SK-N-SH treated with all-trans-retinoic acid at 6 μM for 48 hours (cell line): ENCODE measurements at regions not wholly inside any gene's neighbourhood (a gene's known extent, or its start where the extent isn't known, plus 50 kb on each side); places are given as distances from the start of the nearest gene placed in this dataset.

Experiments used
- ATAC-seq: fragments of 200-7000 bp; cut with Tn5 transposase; 3 replicates; pipeline ENCODE4 v1.9.1; 2020; ENCODE audit warnings: mild to moderate bottlenecking, moderate library complexity
- ARNTL ChIP-seq: fragments of 450-650 bp; formaldehyde crosslinking; IDR thresholded peaks from 2 replicates; pipeline ENCODE4 v1.5.0; 2020; ENCODE audit warnings: low read depth, mild to moderate bottlenecking, moderate library complexity, borderline replicate concordance
- BACH2 ChIP-seq: fragments of 250-450 bp; sonication (Bioruptor Pico); IDR thresholded peaks from 2 replicates; pipeline ENCODE4 v1.9.0; 2021; ENCODE audit warnings: mild to moderate bottlenecking, borderline replicate concordance
- CSDC2 ChIP-seq: fragments of 250-450 bp; sonication (Bioruptor Pico); IDR thresholded peaks from 2 replicates; pipeline ENCODE4 v1.5.0; 2020; ENCODE audit warnings: mild to moderate bottlenecking, moderate library complexity
- ESRRG ChIP-seq: fragments of 250-450 bp; sonication (Bioruptor Pico); IDR thresholded peaks from 2 replicates; pipeline ENCODE4 v1.6.1; 2021; ENCODE audit warnings: mild to moderate bottlenecking
- GLIS3 ChIP-seq: fragments of 250-450 bp; sonication (Bioruptor Pico); IDR thresholded peaks from 2 replicates; pipeline ENCODE4 v1.5.0; 2020; ENCODE audit warnings: mild to moderate bottlenecking, moderate library complexity
- ISL1 ChIP-seq: fragments of 250-450 bp; sonication (Bioruptor Pico); IDR thresholded peaks from 2 replicates; pipeline ENCODE4 v2.1.2; 2022; ENCODE audit warnings: mild to moderate bottlenecking, moderate library complexity
- OSR1 ChIP-seq: fragments of 250-450 bp; sonication (Bioruptor Pico); IDR thresholded peaks from 2 replicates; pipeline ENCODE4 v1.8.0; 2022; ENCODE audit warnings: moderate library complexity, mild to moderate bottlenecking, inconsistent platforms
- PPARA ChIP-seq: fragments of 250-450 bp; sonication (Bioruptor Pico); IDR thresholded peaks from 2 replicates; pipeline ENCODE4 v1.5.0; 2020; ENCODE audit warnings: mild to moderate bottlenecking, borderline replicate concordance
- RARB ChIP-seq: fragments of 250-450 bp; sonication (Bioruptor Pico); IDR thresholded peaks from 2 replicates; pipeline ENCODE4 v1.8.0; 2021; ENCODE audit warnings: mild to moderate bottlenecking, moderate library complexity
- SNAI2 ChIP-seq: fragments of 250-450 bp; sonication (Bioruptor Pico); IDR thresholded peaks from 2 replicates; pipeline ENCODE4 v1.5.0; 2020; ENCODE audit warnings: mild to moderate bottlenecking, moderate library complexity
- TCF4 ChIP-seq: fragments of 250-450 bp; sonication (Bioruptor Pico); IDR thresholded peaks from 2 replicates; pipeline ENCODE4 v1.8.0; 2021; ENCODE audit warnings: mild to moderate bottlenecking, moderate library complexity, borderline replicate concordance
- TOX ChIP-seq: fragments of 250-450 bp; sonication (Bioruptor Pico); IDR thresholded peaks from 2 replicates; pipeline ENCODE4 v1.8.0; 2021; ENCODE audit warnings: mild to moderate bottlenecking, moderate library complexity, borderline replicate concordance
- ZC3H10 ChIP-seq: fragments of 250-450 bp; sonication (Bioruptor Pico); IDR thresholded peaks from 2 replicates; pipeline ENCODE4 v1.5.1; 2021; ENCODE audit warnings: mild to moderate bottlenecking, moderate library complexity
- ZFP3 ChIP-seq: fragments of 250-450 bp; sonication (Bioruptor Pico); IDR thresholded peaks from 2 replicates; pipeline ENCODE4 v1.5.0; 2020; ENCODE audit warnings: mild to moderate bottlenecking, moderate library complexity
- ZFP30 ChIP-seq: fragments of 450-650 bp; formaldehyde crosslinking; IDR thresholded peaks from 2 replicates; pipeline ENCODE4 v1.5.0; 2022; ENCODE audit warnings: mild to moderate bottlenecking, moderate library complexity
- ZNF565 ChIP-seq: fragments of 450-650 bp; formaldehyde crosslinking; conservative IDR thresholded peaks from 2 replicates; pipeline ENCODE4 v1.5.0; 2020; ENCODE audit warnings: low read depth, mild to moderate bottlenecking, moderate library complexity
- ZNF70 ChIP-seq: fragments of 450-650 bp; formaldehyde crosslinking; IDR thresholded peaks from 2 replicates; pipeline ENCODE4 v1.5.0; 2020; ENCODE audit warnings: mild to moderate bottlenecking, moderate library complexity
- ZNF8 ChIP-seq: fragments of 450-650 bp; formaldehyde crosslinking; IDR thresholded peaks from 2 replicates; pipeline ENCODE4 v1.5.0; 2020; ENCODE audit warnings: mild to moderate bottlenecking, moderate library complexity
- TF ChIP-seq, protein P1 (sequence below): fragments of 250-450 bp; sonication (Bioruptor Pico); IDR thresholded peaks from 2 replicates; pipeline ENCODE4 v1.8.0; 2021; ENCODE audit warnings: low read depth, mild to moderate bottlenecking, moderate library complexity, borderline replicate concordance
- TF ChIP-seq, protein P2 (sequence below): fragments of 250-450 bp; sonication (Bioruptor Pico); IDR thresholded peaks from 2 replicates; pipeline ENCODE4 v1.5.1; 2020; ENCODE audit warnings: low read depth, mild to moderate bottlenecking, moderate library complexity
- TF ChIP-seq, protein P3 (sequence below): fragments of 250-450 bp; sonication (Bioruptor Pico); IDR thresholded peaks from 2 replicates; pipeline ENCODE4 v1.5.1; 2021; ENCODE audit warnings: mild to moderate bottlenecking, moderate library complexity
- TF ChIP-seq, protein P4 (sequence below): fragments of 250-450 bp; sonication (Bioruptor Pico); IDR thresholded peaks from 2 replicates; pipeline ENCODE4 v1.8.0; 2020; ENCODE audit warnings: mild to moderate bottlenecking, moderate library complexity, borderline replicate concordance

DNA sequence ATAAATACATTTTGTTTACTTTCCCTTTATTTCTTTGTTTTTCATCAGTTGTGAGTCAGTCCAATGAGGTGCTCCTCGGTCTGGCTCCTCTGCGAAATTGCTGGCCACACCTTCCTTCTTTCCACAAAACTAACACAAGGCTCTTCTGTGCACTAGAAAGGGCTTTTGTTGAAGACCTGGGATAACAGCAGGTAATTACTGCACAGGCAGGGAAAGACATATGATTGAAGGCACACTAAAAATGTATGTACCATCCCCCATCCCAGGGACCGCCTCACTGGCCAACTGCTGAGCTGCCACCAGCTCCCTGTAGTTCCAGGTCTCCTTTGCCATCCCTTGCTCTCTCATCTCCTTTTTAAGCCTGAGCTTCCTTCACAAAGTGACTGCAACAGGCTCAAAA lies 180.5 kb downstream of the EFNB2 start:
- ATAC-seq, result no peak
- no peak for TF ChIP-seq ZC3H10 (CRISPR knock-in tag)
- TF ChIP-seq, all 23 proteins: peak for 0

DNA sequence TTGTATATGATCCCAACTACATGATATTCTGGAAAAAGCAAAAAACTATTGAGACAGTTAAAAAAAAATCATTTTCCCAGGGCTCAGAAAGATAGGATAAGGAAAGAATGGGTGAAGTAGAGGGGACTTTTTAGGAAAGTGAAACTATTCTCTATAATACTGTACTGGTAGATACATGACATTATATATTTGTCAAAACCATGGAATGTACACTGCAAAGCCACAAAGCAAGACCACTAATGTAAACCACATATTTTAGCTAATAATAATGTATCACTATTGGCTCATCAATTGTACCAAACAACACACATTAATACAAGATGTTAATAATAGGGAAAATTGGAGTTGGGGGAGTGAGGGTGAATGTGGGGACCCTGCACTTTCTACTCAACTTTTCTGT lies 182.6 kb downstream of the EFNB2 start:
- ATAC-seq, result no peak
- no peak for TF ChIP-seq ZNF565
- TF ChIP-seq CSDC2 (CRISPR knock-in tag), result no peak
- TF ChIP-seq ISL1 (CRISPR knock-in tag), result no peak
- no peak for TF ChIP-seq RARB (CRISPR knock-in tag)
- TF ChIP-seq, protein P1, sequence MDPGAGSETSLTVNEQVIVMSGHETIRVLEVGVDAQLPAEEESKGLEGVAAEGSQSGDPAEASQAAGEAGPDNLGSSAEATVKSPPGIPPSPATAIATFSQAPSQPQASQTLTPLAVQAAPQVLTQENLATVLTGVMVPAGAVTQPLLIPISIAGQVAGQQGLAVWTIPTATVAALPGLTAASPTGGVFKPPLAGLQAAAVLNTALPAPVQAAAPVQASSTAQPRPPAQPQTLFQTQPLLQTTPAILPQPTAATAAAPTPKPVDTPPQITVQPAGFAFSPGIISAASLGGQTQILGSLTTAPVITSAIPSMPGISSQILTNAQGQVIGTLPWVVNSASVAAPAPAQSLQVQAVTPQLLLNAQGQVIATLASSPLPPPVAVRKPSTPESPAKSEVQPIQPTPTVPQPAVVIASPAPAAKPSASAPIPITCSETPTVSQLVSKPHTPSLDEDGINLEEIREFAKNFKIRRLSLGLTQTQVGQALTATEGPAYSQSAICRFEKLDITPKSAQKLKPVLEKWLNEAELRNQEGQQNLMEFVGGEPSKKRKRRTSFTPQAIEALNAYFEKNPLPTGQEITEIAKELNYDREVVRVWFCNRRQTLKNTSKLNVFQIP, result no peak
- no peak for TF ChIP-seq BACH2

DNA sequence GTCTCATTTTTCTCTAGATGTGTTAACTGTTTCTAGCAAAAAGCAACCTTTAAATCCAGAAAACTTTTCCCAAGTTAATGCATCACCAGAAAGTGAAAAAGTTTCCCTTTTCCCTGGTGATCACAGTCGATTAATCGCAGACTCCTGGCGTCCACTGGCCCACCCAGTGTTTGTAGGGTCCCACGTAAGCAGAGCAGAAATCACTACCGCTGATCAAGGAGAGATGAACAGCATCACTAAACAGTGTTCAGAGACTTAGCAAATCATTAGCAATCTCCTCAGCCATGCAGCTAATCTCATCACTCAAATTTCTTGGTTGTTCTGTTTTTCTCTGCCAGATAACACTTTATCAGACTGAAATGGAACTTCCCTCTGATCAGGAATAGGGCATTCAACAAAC lies 184.2 kb downstream of the EFNB2 start:
- ATAC-seq, result no peak
- TF ChIP-seq TOX, result no peak
- TF ChIP-seq ZFP3, result no peak
- TF ChIP-seq ZNF70, result no peak
- TF ChIP-seq, protein P2, sequence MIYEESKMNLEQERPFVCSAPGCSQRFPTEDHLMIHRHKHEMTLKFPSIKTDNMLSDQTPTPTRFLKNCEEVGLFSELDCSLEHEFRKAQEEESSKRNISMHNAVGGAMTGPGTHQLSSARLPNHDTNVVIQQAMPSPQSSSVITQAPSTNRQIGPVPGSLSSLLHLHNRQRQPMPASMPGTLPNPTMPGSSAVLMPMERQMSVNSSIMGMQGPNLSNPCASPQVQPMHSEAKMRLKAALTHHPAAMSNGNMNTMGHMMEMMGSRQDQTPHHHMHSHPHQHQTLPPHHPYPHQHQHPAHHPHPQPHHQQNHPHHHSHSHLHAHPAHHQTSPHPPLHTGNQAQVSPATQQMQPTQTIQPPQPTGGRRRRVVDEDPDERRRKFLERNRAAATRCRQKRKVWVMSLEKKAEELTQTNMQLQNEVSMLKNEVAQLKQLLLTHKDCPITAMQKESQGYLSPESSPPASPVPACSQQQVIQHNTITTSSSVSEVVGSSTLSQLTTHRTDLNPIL, result no peak
- no peak for TF ChIP-seq ZNF565
- TF ChIP-seq, protein P3, sequence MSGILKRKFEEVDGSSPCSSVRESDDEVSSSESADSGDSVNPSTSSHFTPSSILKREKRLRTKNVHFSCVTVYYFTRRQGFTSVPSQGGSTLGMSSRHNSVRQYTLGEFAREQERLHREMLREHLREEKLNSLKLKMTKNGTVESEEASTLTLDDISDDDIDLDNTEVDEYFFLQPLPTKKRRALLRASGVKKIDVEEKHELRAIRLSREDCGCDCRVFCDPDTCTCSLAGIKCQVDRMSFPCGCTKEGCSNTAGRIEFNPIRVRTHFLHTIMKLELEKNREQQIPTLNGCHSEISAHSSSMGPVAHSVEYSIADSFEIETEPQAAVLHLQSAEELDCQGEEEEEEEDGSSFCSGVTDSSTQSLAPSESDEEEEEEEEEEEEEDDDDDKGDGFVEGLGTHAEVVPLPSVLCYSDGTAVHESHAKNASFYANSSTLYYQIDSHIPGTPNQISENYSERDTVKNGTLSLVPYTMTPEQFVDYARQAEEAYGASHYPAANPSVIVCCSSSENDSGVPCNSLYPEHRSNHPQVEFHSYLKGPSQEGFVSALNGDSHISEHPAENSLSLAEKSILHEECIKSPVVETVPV (CRISPR knock-in tag), result no peak
- TF ChIP-seq ZFP30, result no peak
- TF ChIP-seq ISL1 (CRISPR knock-in tag), result no peak
- no peak for TF ChIP-seq TCF4
- no peak for TF ChIP-seq ARNTL (CRISPR knock-in tag)
- TF ChIP-seq PPARA (CRISPR knock-in tag), result no peak
- TF ChIP-seq SNAI2 (CRISPR knock-in tag), result no peak
- no peak for TF ChIP-seq ZNF8 (CRISPR knock-in tag)
- TF ChIP-seq BACH2, result no peak
- no peak for TF ChIP-seq GLIS3
- TF ChIP-seq, protein P1, result no peak
- TF ChIP-seq CSDC2 (CRISPR knock-in tag), result no peak
- no peak for TF ChIP-seq ESRRG
- TF ChIP-seq, protein P4, sequence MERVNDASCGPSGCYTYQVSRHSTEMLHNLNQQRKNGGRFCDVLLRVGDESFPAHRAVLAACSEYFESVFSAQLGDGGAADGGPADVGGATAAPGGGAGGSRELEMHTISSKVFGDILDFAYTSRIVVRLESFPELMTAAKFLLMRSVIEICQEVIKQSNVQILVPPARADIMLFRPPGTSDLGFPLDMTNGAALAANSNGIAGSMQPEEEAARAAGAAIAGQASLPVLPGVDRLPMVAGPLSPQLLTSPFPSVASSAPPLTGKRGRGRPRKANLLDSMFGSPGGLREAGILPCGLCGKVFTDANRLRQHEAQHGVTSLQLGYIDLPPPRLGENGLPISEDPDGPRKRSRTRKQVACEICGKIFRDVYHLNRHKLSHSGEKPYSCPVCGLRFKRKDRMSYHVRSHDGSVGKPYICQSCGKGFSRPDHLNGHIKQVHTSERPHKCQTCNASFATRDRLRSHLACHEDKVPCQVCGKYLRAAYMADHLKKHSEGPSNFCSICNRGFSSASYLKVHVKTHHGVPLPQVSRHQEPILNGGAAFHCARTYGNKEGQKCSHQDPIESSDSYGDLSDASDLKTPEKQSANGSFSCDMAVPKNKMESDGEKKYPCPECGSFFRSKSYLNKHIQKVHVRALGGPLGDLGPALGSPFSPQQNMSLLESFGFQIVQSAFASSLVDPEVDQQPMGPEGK, result no peak
- no peak for TF ChIP-seq ZC3H10 (CRISPR knock-in tag)

DNA sequence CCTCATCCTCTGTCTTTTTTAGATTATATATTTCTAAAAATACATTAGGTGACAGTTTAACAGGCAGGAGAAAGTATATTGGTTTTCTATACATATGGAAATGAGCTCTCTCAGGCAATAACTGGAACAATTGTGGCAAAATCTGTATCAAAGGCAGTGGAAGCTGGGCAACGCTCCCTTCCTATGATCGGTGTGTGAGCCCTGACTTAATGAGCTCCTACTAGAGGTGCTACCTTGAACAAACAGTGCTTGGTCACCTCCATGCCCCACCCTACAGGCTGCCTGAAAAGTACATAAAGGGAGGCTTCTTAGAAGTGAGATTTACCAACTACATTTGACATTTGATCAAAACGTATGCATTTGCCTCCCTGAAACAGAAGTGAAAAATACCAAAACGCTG lies 185.3 kb downstream of the EFNB2 start:
- no peak for ATAC-seq
- TF ChIP-seq ZC3H10 (CRISPR knock-in tag), result no peak
- TF ChIP-seq PPARA (CRISPR knock-in tag), result no peak
- TF ChIP-seq TOX, result no peak
- TF ChIP-seq, protein P3 (CRISPR knock-in tag), result no peak
- TF ChIP-seq BACH2, result no peak
- no peak for TF ChIP-seq CSDC2 (CRISPR knock-in tag)
- no peak for TF ChIP-seq ZNF8 (CRISPR knock-in tag)
- TF ChIP-seq GLIS3, result no peak
- TF ChIP-seq TCF4, result no peak
- no peak for TF ChIP-seq ZFP30
- TF ChIP-seq RARB (CRISPR knock-in tag), result no peak
- TF ChIP-seq ZFP3, result no peak
- no peak for TF ChIP-seq SNAI2 (CRISPR knock-in tag)
- TF ChIP-seq OSR1 (CRISPR knock-in tag), result no peak
- no peak for TF ChIP-seq ESRRG
- no peak for TF ChIP-seq ARNTL (CRISPR knock-in tag)
- TF ChIP-seq, protein P4, result no peak
- TF ChIP-seq, protein P2, result no peak
